ENCODE measurements at regions not wholly inside any gene's neighbourhood (a gene's known extent, or its start where the extent isn't known, plus 50 kb on each side); places are given as distances from the start of the nearest gene placed in this dataset.

DNA sequence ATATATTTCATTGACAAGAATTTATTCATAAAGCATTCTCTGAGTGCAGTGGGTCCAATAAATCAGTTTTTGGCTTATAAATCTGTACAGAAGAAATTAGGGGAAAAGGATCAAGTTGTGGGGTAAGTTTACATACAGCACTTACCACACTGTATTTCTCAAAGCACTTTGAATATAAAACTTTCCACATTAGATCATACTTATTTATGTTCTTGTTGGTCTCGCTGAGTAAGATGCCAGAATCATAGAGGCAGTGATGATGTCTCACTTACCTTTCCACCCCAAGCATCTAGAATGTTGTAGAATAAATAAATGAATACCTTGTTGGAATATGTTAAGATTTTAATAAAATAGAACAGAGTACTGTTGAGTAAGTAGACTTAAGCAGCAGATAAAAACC, 279.1 kb downstream of the PCDH20 start:
- TF ChIP-seq, protein P1, sequence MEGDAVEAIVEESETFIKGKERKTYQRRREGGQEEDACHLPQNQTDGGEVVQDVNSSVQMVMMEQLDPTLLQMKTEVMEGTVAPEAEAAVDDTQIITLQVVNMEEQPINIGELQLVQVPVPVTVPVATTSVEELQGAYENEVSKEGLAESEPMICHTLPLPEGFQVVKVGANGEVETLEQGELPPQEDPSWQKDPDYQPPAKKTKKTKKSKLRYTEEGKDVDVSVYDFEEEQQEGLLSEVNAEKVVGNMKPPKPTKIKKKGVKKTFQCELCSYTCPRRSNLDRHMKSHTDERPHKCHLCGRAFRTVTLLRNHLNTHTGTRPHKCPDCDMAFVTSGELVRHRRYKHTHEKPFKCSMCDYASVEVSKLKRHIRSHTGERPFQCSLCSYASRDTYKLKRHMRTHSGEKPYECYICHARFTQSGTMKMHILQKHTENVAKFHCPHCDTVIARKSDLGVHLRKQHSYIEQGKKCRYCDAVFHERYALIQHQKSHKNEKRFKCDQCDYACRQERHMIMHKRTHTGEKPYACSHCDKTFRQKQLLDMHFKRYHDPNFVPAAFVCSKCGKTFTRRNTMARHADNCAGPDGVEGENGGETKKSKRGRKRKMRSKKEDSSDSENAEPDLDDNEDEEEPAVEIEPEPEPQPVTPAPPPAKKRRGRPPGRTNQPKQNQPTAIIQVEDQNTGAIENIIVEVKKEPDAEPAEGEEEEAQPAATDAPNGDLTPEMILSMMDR (IDR thresholded peaks at IDR 0.05) = no peak
- no peak for TF ChIP-seq POLR2A (IDR thresholded peaks at IDR 0.05)

All from tibial nerve (tissue), 3 donors.